Endodermal cell (in vitro differentiated cells): ENCODE measurements at regions not wholly inside any gene's neighbourhood (a gene's known extent, or its start where the extent isn't known, plus 50 kb on each side); places are given as distances from the start of the nearest gene placed in this dataset.

ENCODE experiments used
- DNase-seq: peaks from one replicate; pipeline ENCODE4 v3.0.0-alpha.2; 2017
- H3K27ac ChIP-seq: 2 replicates; pipeline ENCODE4 v1.5.1; 2013; ENCODE audit warnings: mild to moderate bottlenecking, low read depth, low read length, moderate library complexity
- H3K27me3 ChIP-seq: 2 replicates; pipeline ENCODE4 v1.6.1; 2013; ENCODE audit warnings: mild to moderate bottlenecking, low read length, moderate library complexity; ENCODE audit not compliant: insufficient read depth, control insufficient read depth, poor library complexity, severe bottlenecking
- H3K36me3 ChIP-seq: 2 replicates; pipeline ENCODE4 v1.7.0; 2013; ENCODE audit warnings: mild to moderate bottlenecking, low read length, moderate library complexity; ENCODE audit not compliant: control insufficient read depth, insufficient read depth
- H3K4me1 ChIP-seq: one replicate; pipeline ENCODE4 v1.7.0; 2013; ENCODE audit warnings: low read length; ENCODE audit not compliant: control insufficient read depth, insufficient read depth
- H3K4me3 ChIP-seq: 2 replicates; pipeline ENCODE4 v1.5.1; 2013; ENCODE audit warnings: mild to moderate bottlenecking, low read length, moderate library complexity
- H3K9ac ChIP-seq: 2 replicates; pipeline ENCODE4 v1.6.1; 2013; ENCODE audit warnings: mild to moderate bottlenecking, low read length, moderate library complexity; ENCODE audit not compliant: poor library complexity, severe bottlenecking; ENCODE audit errors: extremely low read depth
- H3K9me3 ChIP-seq: 2 replicates; pipeline ENCODE4 v1.6.1; 2013; ENCODE audit warnings: mild to moderate bottlenecking, low read length, moderate library complexity; ENCODE audit not compliant: control insufficient read depth
- H3K27ac Mint-ChIP-seq: 2 replicates; pipeline ENCODE4 v1.8.0; 2020; ENCODE audit warnings: mixed read lengths
- H3K27me3 Mint-ChIP-seq: 2 replicates; pipeline ENCODE4 v1.8.0; 2021; ENCODE audit warnings: mild to moderate bottlenecking, mixed read lengths; ENCODE audit not compliant: insufficient read depth
- H3K36me3 Mint-ChIP-seq: 2 replicates; pipeline ENCODE4 v1.8.0; 2020; ENCODE audit warnings: low read depth, mixed read lengths
- H3K4me1 Mint-ChIP-seq: 2 replicates; pipeline ENCODE4 v1.8.0; 2020; ENCODE audit warnings: mixed read lengths
- H3K4me3 Mint-ChIP-seq: 2 replicates; pipeline ENCODE4 v1.8.0; 2020; ENCODE audit warnings: mild to moderate bottlenecking, moderate library complexity, mixed read lengths
- H3K9me3 Mint-ChIP-seq: 2 replicates; pipeline ENCODE4 v1.8.0; 2020; ENCODE audit warnings: mild to moderate bottlenecking, mixed read lengths
- WGBS, 2 experiments: methylation state at CpG; one replicate each; pipeline versions ENCODE4 v1.1.5 to v1.1.7; 2013; ENCODE audit warnings: missing lambda C conversion rate in 2 of 2, mixed read lengths in 1 of 2; ENCODE audit not compliant: insufficient coverage in 1 of 2, insufficient read length in 1 of 2; 5-methylcytosine and 5-hydroxymethylcytosine counted together
- TF ChIP-seq, protein P1 (sequence below): fragments of 200-600 bp; sonication (generic); conservative IDR thresholded peaks from 2 replicates; pipeline ENCODE4 v1.5.0; 2021; ENCODE audit warnings: antibody characterized with exemption, mild to moderate bottlenecking

DNA sequence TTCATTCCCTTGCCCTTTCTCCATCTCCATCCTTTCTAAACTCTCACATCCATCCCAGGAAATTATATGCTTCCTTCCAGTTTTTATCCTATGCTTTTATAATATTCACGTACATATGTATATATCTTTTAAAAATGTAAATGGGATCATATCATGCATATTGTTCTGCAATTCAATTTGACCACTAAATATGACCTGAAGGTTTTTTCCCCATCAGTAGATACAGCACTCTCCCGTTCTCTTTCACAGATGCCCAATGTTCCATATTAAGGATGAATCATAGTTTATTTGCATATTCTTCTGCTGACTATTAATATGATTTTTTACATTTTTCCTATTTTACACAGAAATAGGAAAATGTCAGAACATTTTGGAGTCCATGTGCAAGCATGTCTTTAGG lies 213.3 kb upstream of the PARD3B start:
- TF ChIP-seq, protein P1, sequence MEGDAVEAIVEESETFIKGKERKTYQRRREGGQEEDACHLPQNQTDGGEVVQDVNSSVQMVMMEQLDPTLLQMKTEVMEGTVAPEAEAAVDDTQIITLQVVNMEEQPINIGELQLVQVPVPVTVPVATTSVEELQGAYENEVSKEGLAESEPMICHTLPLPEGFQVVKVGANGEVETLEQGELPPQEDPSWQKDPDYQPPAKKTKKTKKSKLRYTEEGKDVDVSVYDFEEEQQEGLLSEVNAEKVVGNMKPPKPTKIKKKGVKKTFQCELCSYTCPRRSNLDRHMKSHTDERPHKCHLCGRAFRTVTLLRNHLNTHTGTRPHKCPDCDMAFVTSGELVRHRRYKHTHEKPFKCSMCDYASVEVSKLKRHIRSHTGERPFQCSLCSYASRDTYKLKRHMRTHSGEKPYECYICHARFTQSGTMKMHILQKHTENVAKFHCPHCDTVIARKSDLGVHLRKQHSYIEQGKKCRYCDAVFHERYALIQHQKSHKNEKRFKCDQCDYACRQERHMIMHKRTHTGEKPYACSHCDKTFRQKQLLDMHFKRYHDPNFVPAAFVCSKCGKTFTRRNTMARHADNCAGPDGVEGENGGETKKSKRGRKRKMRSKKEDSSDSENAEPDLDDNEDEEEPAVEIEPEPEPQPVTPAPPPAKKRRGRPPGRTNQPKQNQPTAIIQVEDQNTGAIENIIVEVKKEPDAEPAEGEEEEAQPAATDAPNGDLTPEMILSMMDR = no peak
- Histone ChIP-seq H3K9me3 (no peaks in the 10 kb centered on the region), H3K4me3 (no peak overlapping the region), H3K27me3 (no peaks in the 10 kb centered on the region), H3K9ac (no peak overlapping the region), H3K36me3 (no peaks in the 10 kb centered on the region), H3K27ac (no peak overlapping the region), H3K4me1 (no peaks in the 10 kb centered on the region)
- Mint-ChIP-seq H3K27ac (no peak overlapping the region), H3K4me1 (peaks cover 6% of the 10 kb centered on the region), H3K27me3 (peaks cover 2% of the 10 kb centered on the region), H3K36me3 (no peaks in the 10 kb centered on the region), H3K9me3 (no peaks in the 10 kb centered on the region), H3K4me3 (no peak overlapping the region)
- DNase-seq = no peak
- 100% methylated on average over 1 of the region's 2 CpGs; no CpG with 5 or more reads in 1 of the 2 experiments for WGBS, 2 experiments

DNA sequence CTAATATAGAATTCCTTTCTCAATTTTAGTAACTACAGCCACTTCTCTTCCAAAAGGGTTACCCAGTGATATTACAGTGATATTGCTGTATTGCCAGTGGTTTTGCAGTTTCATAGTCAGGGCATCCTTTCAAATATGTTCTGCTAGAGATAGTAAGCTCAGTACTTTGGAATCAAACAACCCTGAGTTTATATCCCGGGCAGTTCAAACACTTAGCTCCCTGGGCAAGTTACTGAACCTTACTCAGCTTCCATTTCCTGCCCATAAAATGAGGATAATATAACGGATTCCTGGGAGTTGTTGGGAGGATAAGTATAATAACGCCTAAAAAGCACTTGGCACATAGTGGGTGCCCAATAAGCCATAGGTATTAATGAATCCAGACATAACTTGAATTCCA lies 212.6 kb upstream of the PARD3B start:
- no peaks in the 10 kb centered on the region for H3K27me3 Mint-ChIP-seq
- no peak for DNase-seq
- H3K9me3 ChIP-seq = no peaks in the 10 kb centered on the region
- H3K27ac ChIP-seq = no peak overlapping the region
- no peaks in the 10 kb centered on the region for H3K4me1 ChIP-seq
- no peaks in the 10 kb centered on the region for H3K9me3 Mint-ChIP-seq
- no peaks in the 10 kb centered on the region for H3K36me3 ChIP-seq
- no peak overlapping the region for H3K9ac ChIP-seq
- H3K4me3 ChIP-seq = no peak overlapping the region
- 85% methylated on average over 3 of the region's 3 CpGs; no CpG with 5 or more reads in 1 of the 2 experiments for WGBS, 2 experiments
- no peak overlapping the region for H3K4me3 Mint-ChIP-seq
- no peaks in the 10 kb centered on the region for H3K36me3 Mint-ChIP-seq
- H3K27ac Mint-ChIP-seq = no peak overlapping the region
- no peaks in the 10 kb centered on the region for H3K27me3 ChIP-seq
- peaks cover 6% of the 10 kb centered on the region for H3K4me1 Mint-ChIP-seq
- TF ChIP-seq, protein P1 = no peak

DNA sequence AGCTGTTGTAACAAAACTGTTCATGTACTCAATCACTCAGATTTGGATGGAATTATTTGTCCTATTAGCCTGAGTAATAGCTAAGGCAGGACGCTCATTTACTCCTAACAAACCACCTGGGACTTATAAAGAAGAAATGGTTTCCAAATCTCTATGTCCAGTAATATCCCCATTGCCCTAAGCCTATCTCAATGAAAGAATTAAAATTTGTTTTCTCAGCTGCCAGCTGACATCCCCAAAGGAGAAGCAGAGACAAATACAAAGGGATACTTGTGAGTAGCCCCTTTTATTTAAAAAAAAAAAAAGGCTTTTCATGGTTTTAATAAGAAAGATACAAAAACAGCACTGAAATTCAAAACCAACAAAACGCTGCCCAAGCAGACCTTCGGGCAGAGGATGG lies 211.4 kb upstream of the PARD3B start:
- Mint-ChIP-seq H3K27ac (no peak overlapping the region), H3K9me3 (no peaks in the 10 kb centered on the region), H3K4me1 (peaks cover 8% of the 10 kb centered on the region), H3K36me3 (no peaks in the 10 kb centered on the region), H3K4me3 (no peak overlapping the region), H3K27me3 (no peaks in the 10 kb centered on the region)
- Histone ChIP-seq H3K4me1 (no peaks in the 10 kb centered on the region), H3K36me3 (no peaks in the 10 kb centered on the region), H3K27me3 (no peaks in the 10 kb centered on the region), H3K9ac (no peak overlapping the region), H3K4me3 (no peak overlapping the region), H3K27ac (no peak overlapping the region), H3K9me3 (no peaks in the 10 kb centered on the region)
- no peak for DNase-seq
- 92 to 100% methylated on average over 2 to 3 of the region's 3 CpGs for WGBS, 2 experiments
- TF ChIP-seq, protein P1 = no peak
